ENCODE measurements at regions not wholly inside any gene's neighbourhood (a gene's known extent, or its start where the extent isn't known, plus 50 kb on each side); places are given as distances from the start of the nearest gene placed in this dataset.

DNA sequence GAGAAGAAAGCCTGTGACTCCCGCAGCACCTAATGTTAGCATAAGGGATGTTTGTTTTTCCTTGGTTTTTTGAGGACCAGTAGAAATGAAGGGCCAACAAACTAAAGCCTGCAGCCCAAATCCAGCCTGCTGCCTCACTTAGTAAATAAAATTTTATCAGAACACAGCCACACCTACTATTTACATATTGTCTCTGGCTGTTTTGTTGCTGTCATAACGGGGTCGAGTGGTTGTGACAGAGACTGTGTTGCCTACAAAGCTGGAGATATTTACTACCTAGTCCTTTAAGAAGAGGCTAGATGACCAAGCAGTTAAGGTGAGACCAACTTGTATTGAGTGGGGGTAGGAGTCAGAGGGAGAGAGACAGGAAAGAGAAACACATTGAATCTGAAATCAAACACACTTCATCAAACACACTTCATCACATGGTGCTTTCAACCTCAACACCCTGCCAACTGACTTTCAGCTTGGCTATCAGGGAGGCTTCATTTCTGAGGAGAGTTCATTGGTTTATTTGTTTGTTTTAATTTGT, 546.3 kb upstream of the CDH11 start:
- FAIRE-seq: no peak
- Histone ChIP-seq H3K79me2 (ENCODE audit: control insufficient read depth in 1 of 2, insufficient read depth in 2 of 2, low read length in 2 of 2) (no peaks in the 10 kb centered on the region), H3K56ac (replicated peaks; ENCODE audit: insufficient read length, low read depth, low read length) (no peak overlapping the region), H4K8ac (ENCODE audit: extremely low read depth, insufficient read depth, low read length) (no peak overlapping the region), H3K4ac (replicated peaks; ENCODE audit: insufficient read length, low read depth, low read length) (no peak overlapping the region), H3K23ac (ENCODE audit: insufficient read length) (no peak overlapping the region), H3K4me2 (ENCODE audit: insufficient read depth in 1 of 2, low read depth in 2 of 2, low read length in 2 of 2) (no peak overlapping the region), H2AK5ac (ENCODE audit: low read depth, low read length) (no peak overlapping the region), H3K14ac (ENCODE audit: insufficient read length) (no peak overlapping the region), H3K27me3 (replicated peaks in 1 of 4; ENCODE audit: control insufficient read depth in 3 of 4, extremely low read depth in 1 of 4, insufficient read depth in 3 of 4, low read length in 3 of 4) (no peaks in the 10 kb centered on the region), H2BK20ac (ENCODE audit: low read length) (no peak overlapping the region; the same call in 1 of the 2 replicates), H3K9ac (replicated peaks in 1 of 4; ENCODE audit: extremely low read depth in 1 of 4, low read depth in 3 of 4, low read length in 3 of 4) (no peak overlapping the region), H3K4me1 (replicated peaks in 1 of 4; ENCODE audit: control insufficient read depth in 3 of 4, insufficient read depth in 4 of 4, low read length in 3 of 4) (peaks cover 0 to 5% (median 2%) of the 10 kb centered on the region in 4 experiments; a peak in 3 of 7 replicates), H2BK120ac (replicated peaks; ENCODE audit: low read depth, low read length) (no peak overlapping the region), H3K9me3 (ENCODE audit: insufficient read depth in 2 of 2, low read depth in 1 of 2, low read length in 1 of 2) (peaks cover 0 to 3% of the 10 kb centered on the region in 2 experiments; a peak in 1 of 4 replicates), H2AFZ (ENCODE audit: low read length) (no peak overlapping the region), H4K20me1 (replicated peaks in 1 of 2; ENCODE audit: control insufficient read depth in 1 of 2, insufficient read depth in 2 of 2, low read length in 2 of 2) (no peaks in the 10 kb centered on the region), H2BK5ac (ENCODE audit: low read depth, low read length) (no peak overlapping the region), H3K4me3 (ENCODE audit: extremely low read depth in 1 of 4, insufficient read depth in 2 of 4, low read depth in 3 of 4, low read length in 4 of 4) (no peak overlapping the region), H3K79me1 (ENCODE audit: low read depth, low read length) (no peaks in the 10 kb centered on the region), H2BK15ac (ENCODE audit: low read length) (no peak overlapping the region), H4K5ac (ENCODE audit: insufficient read length, low read depth, low read length) (no peak overlapping the region), H3K36me3 (ENCODE audit: control insufficient read depth in 2 of 4, insufficient read depth in 4 of 4, low read length in 3 of 4) (no peaks in the 10 kb centered on the region), H3K18ac (ENCODE audit: extremely low read depth, low read length) (no peak overlapping the region), H2BK12ac (ENCODE audit: low read depth, low read length) (no peak overlapping the region), H3K27ac (ENCODE audit: low read depth, low read length) (no peak overlapping the region), H3K23me2 (ENCODE audit: low read depth, low read length) (no peaks in the 10 kb centered on the region), H4K91ac (replicated peaks; ENCODE audit: insufficient read length, low read length) (no peak overlapping the region)
- CTCF ChIA-PET (ENCODE audit: partially characterized antibody): interaction anchor here (1.2 kb wide), 1 partner anchor 91 kb away, joined by 4 read pairs; no protein-coding TSS in a partner anchor
- no peak for TF ChIP-seq ZNF274 (IDR thresholded peaks at IDR 0.05; ENCODE audit: borderline replicate concordance, extremely low read depth, low read length)
- TF ChIP-seq, protein P1, sequence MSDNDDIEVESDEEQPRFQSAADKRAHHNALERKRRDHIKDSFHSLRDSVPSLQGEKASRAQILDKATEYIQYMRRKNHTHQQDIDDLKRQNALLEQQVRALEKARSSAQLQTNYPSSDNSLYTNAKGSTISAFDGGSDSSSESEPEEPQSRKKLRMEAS (IDR thresholded peaks at IDR 0.05): no peak
- TF ChIP-seq RXRA (IDR thresholded peaks at IDR 0.05; ENCODE audit: insufficient read depth, low read depth, low read length): no peak
- no peak for TF ChIP-seq CEBPB (IDR thresholded peaks at IDR 0.05; ENCODE audit: low read depth, low read length)
- TF ChIP-seq CBX8 (IDR thresholded peaks at IDR 0.05; ENCODE audit: borderline replicate concordance, low read depth, low read length): no peak
- no peak for TF ChIP-seq HDAC6 (IDR thresholded peaks at IDR 0.05; ENCODE audit: low read depth, low read length)
- no peak for TF ChIP-seq KDM4A (IDR thresholded peaks at IDR 0.05; ENCODE audit: low read depth, low read length, severe bottlenecking)
- TF ChIP-seq POLR2A (IDR thresholded peaks at IDR 0.05; ENCODE audit: control extremely low read depth in 1 of 2, low read depth in 2 of 2, low read length in 2 of 2): no peak
- TF ChIP-seq EGR1 (IDR thresholded peaks at IDR 0.05; ENCODE audit: borderline replicate concordance, low read depth, low read length): no peak
- DNase-seq (ENCODE audit: low read depth in 1 of 2, low spot score in 2 of 2): no peak
- 92% methylated on average over 3 of the region's 3 CpGs; no CpG with 5 or more reads in 1 of the 2 experiments for WGBS, 2 experiments (ENCODE audit: extremely low coverage in 1 of 2, insufficient coverage in 1 of 2, insufficient read length in 1 of 2, insufficient replicate concordance in 2 of 2, low coverage in 1 of 2, low lambda C conversion rate in 2 of 2, missing lambda C conversion rate in 1 of 2)
- POLR2A ChIA-PET (ENCODE audit: partially characterized antibody): no interaction called here

Data from H1 (cell line).